ENCODE measurements at regions not wholly inside any gene's neighbourhood (a gene's known extent, or its start where the extent isn't known, plus 50 kb on each side); places are given as distances from the start of the nearest gene placed in this dataset.

DNA sequence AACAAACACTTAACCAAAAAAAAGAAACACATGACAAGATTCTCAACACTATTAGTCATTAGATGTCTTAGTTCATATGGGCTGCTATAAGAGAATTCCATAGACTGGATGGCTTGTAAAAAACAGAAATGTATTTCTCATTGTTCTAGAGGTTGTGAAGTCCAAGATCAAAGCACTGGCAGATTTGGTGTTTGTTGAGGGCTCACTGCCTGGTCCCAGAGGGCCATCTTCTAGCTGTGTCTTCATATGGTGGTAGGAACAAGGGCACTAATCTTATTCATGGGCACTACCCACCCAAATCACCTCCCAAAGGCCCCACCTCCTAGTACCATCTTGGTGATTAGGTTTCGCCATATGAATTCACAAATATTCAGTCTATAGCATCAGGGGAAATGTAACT lies 162.5 kb upstream of the SDK2 start:
- TF ChIP-seq, protein P1, sequence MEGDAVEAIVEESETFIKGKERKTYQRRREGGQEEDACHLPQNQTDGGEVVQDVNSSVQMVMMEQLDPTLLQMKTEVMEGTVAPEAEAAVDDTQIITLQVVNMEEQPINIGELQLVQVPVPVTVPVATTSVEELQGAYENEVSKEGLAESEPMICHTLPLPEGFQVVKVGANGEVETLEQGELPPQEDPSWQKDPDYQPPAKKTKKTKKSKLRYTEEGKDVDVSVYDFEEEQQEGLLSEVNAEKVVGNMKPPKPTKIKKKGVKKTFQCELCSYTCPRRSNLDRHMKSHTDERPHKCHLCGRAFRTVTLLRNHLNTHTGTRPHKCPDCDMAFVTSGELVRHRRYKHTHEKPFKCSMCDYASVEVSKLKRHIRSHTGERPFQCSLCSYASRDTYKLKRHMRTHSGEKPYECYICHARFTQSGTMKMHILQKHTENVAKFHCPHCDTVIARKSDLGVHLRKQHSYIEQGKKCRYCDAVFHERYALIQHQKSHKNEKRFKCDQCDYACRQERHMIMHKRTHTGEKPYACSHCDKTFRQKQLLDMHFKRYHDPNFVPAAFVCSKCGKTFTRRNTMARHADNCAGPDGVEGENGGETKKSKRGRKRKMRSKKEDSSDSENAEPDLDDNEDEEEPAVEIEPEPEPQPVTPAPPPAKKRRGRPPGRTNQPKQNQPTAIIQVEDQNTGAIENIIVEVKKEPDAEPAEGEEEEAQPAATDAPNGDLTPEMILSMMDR (conservative IDR thresholded peaks at IDR 0.05; ENCODE audit: low read depth, low read length) = no peak
- TF ChIP-seq EZH2 (IDR thresholded peaks at IDR 0.05; ENCODE audit: low read length, unreplicated experiment) (no peak), EZH2phosphoT487 (IDR thresholded peaks at IDR 0.05; ENCODE audit: borderline replicate concordance, low read length) (no peak)

Measured in PC-3 (cell line).